Eye (tissue), 1 donor: ENCODE measurements at regions not wholly inside any gene's neighbourhood (a gene's known extent, or its start where the extent isn't known, plus 50 kb on each side); places are given as distances from the start of the nearest gene placed in this dataset.
"Not testable (repeated sequence)": the region's sequence is repeated elsewhere in the genome, so short reads cannot be mapped to it uniquely, and the experiment has no call there.

ENCODE experiments used
- DNase-seq: peaks from one replicate; pipeline ENCODE4 v3.0.0-alpha.2; 2015

- peak; percentile 47 for DNase-seq
Measured at GRCh38 chr5:74499256-74500050, 141.1 kb downstream of the ENC1 start.

- DNase-seq = no peak
Measured at GRCh38 chr5:74497706-74498105, 142.8 kb downstream of the ENC1 start.

GRCh38 chr5:74493411-74493810 is 147.1 kb downstream of the ENC1 start:
- peak; percentile 16 for DNase-seq

DNA sequence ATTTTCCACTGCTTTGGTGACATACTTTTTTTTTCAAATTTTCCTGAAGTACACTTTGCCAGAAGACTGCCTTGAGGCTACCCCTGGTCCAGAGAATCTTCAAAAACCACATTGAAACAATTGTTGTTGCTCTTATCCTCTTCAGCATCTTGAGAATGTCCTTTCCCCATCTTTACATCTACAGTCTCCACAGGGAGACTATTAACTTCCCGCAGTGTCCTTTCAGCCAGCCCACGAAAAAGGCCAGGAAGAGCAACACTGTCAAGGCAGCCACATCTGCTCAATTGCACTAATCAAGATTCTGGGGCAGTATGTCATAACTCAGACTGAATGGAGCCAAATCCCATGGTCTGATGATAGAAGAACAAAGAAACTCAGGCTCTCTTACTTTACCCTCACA is 148.3 kb downstream of the ENC1 start:
- DNase-seq = peak; percentile 14

- peak; percentile 16 for DNase-seq
Measured at GRCh38 chr5:74491586-74491985, 148.9 kb downstream of the ENC1 start.

- DNase-seq = peak; percentile 6
Measured at GRCh38 chr5:74490814-74491213, 149.7 kb downstream of the ENC1 start.

DNA sequence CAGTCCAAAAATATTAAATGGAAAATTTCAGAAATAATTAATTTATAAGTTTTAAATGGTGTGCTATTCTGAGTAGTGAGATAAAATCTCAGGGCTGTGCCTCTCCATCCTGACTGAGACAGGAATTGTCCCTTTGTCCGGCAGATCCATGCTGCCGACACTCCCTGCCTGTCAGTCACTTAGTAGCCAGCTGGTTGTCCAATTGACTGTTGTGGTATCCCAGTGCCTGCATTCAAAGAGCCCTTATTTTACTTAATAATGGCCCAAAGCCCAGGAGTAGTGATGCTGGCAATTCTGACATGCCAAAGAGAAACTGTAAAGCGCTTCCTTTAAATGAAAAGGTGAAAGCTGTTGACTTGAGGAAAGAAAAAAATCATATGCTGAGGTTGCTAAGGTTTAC is 157.5 kb downstream of the ENC1 start:
- peak; percentile 27 for DNase-seq

DNA sequence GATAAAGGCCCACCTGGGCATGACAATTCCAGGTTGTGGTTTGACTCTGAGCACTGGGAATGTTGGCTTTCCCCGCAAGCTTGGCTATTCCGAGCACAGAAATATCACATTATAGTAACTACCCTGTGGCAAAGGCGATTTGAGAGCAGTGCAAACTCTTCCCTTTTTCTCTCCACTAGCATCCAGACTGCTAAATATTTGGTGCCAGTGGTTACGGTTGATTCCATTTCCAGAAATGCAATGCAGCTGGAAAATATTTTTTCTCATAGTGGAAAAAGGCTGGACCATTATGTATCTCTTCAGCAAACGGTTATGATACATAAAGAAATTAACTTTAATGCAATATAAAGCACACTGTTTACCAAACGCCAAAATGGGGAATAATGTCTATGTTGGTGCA is 158.0 kb downstream of the ENC1 start:
- DNase-seq = peak; percentile 6

DNA sequence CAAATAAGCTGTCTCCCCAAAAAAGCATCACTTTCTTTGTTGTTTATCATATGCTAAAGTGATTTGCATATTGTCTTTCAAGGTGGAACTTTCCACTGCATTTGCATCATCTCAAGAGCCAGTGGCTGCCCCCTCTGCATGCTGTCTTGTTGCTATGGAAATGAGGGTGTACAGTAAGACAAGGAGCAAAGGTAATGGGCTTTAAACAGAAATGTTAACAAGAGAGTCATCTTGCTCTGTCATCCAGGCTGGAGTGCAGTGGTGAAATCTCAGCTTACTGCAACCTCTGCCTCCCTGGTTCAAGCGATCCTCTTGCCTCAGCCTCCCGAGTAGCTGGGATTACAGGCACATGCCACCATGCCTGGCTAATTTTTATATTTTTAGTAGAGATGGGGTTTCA is 159.2 kb downstream of the ENC1 start:
- not testable (repeated sequence) for DNase-seq

DNA sequence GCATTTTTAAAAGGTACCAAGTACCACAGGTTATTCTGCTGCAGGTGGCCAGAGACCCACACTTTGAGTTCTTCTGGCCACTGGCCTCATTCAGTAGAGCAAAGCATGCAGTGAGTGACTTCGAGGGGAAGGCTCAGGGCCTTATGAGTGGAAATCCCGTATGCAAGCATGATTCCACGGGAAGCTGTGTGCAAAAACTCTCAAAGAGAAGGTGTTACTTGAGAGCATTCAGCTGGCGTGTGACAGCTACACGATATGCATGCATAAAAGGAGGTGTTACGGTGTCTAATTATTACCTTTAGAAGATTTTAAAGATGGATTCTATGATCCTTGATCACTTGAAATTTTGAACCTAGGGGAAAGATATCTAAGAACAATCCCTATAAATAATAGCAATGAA is 160.3 kb downstream of the ENC1 start:
- no peak for DNase-seq

- DNase-seq = no peak
Measured at GRCh38 chr5:74478328-74478727, 162.2 kb downstream of the ENC1 start.

- DNase-seq = no peak
Measured at GRCh38 chr5:74477761-74478160, 162.8 kb downstream of the ENC1 start.

GRCh38 chr5:74476819-74477453 is 163.6 kb downstream of the ENC1 start:
- DNase-seq = no peak

- DNase-seq = no peak
Measured at GRCh38 chr5:74476046-74476818, 164.3 kb downstream of the ENC1 start.

GRCh38 chr5:74471875-74472274 is 168.7 kb downstream of the ENC1 start:
- no peak for DNase-seq

DNA sequence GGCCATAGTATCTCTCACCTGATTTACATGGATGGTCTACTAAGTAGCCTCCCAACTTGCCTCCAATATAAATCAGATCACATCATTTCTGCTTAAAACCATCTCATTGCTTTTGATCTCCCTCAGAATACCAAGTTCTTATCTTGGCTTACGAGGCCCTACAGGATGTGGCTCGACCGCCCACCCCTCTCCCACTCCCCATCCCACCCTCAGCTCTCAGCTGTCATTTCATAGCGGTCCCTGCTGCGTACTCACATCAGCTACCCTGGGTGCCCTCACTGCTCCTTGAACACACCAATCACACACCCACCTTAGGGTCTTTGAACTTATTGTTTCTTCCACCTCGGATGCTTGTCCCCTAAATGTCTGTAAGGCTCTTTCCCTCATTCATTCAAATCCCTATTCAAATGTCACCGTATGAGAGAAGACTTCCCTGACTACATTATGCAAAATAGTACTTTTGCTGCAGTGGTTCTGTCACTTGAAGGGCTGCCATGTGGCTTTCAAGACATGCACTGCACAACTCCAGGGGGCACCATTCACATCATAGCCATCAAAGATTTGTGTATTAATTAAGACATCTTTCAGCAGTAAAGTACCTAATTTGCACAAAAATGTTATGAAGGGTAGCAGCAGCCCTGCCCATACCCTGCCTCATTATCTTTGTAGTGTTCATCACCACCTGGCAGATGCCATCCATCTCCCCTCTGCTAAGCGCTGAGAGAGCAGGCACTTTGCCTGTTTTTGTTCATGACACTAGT is 171.1 kb downstream of the ENC1 start:
- no peak for DNase-seq

DNA sequence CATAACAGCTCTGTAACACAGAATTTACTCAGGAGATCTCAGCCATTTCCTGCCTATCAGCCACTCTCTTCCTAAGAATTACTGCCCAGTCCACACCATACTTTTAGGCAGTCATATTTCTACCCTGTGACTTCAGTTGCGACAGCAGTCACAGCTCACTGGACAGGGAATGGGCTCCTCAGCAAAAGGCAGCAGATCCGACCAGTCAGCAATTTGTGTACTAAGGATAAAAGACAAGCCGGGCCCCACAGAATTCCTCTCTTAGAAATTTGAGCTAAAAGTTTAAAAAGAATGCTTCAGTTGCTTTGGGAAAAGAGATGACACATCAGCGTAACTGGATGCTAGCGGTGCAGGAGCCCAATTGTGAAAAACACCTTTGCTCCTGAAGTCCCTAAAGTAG is 172.1 kb downstream of the ENC1 start:
- no peak for DNase-seq

DNA sequence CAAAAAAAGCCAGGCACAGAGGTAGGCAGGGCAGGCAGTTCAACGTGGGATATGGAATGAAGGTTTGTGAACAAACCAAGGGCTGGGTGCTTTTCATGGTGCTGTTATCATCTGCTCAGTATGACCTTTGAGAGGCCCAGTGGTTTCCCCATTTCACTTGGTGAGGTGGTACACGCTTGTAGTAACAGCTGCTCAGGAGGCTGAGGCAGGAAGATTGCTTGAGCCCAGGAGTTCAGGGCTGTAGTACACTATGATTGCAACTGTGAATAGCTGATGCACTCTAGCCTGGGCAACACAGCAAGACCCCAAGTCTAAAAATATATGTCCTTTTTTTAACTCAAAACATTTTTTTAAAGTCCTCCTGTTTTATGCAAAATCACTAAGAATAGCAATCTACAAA is 174.8 kb downstream of the ENC1 start:
- DNase-seq = no peak

DNA sequence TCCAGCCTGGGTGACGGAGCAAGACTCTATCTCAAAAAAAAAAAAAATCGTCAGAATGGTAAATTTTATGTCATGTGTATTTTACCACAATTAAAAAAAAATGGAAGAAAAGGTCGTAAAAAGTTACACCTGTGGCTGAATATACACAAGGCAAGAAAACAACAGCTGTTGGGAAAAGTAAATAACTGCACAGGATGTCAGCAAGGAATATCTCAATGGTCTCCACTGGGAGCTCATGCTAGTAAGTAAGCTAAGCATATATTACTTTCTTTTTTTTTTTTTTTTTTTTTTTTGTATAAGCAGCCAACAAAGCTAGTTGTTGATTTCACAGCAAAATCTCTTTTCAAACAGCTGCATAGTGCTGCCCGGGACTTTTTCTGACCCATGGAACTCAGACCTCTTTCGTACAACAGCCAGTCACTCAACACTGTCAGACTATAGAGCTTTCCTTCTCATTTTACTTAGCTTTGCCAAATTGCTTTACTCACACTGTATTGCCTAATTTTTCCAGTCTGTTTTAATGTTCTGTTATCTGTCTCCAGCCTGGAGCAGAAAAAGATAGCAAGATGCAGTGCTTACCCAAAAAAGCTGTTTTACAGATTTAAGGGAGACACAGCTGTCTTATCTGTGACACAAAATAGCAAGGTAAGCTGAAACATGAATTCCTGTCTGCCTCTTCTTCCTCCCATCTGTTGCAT is 175.9 kb downstream of the ENC1 start:
- DNase-seq = no peak

DNA sequence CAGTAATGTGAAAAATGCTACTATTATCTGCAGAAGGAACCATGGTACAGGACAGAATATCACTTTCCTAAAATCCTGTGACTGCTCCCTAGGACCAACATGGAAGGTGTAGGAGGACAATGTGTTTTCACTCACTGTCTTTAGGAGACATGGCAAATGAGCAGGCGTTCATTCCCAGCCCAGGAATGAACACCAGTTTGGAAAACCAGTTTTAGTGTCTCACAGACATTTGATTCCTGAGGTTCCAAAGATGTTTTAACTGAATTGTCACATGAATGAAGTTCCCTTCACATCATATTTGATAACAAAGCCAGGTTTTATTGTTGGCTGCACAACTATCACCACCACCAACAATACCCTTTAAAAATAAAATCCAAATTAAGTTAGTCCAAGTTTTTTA is 178.2 kb downstream of the ENC1 start:
- no peak for DNase-seq

DNA sequence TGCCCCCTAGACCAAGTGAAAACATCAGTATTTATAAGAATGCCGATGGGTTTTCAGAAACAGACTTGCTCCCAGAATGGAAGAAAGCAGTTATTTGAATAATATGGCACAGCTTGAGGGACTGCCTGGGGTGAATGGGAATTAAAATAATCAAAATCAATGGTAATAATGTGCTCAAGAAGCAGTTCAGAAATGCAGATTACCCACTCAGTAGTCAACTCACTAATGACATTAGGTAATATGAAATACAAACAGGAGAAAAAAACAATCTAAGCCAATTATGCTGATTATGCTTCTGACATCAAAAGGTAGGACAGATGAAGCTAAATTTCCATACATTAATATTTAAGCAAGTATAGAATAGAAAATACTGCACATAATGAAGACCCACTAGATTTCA is 179.3 kb downstream of the ENC1 start:
- no peak for DNase-seq

DNA sequence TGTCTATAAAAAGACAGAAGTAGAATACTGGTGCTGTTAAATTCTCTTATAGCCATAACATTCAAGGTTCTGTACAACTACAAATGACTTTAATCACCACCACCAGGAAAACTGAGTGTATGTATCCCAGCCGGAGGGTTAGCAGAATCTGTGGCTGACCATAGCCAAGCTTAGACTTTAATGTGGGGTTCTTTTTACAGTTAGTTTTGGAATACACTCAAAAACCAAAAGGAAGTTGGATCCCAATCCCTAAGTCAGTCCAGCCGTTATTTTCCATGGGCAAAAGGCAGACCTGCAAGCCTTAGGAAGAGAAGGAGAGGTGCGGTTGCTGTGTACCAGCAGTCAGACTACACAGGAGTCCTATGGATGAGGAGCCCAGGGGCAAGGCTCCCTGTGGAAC is 179.8 kb downstream of the ENC1 start:
- no peak for DNase-seq

DNA sequence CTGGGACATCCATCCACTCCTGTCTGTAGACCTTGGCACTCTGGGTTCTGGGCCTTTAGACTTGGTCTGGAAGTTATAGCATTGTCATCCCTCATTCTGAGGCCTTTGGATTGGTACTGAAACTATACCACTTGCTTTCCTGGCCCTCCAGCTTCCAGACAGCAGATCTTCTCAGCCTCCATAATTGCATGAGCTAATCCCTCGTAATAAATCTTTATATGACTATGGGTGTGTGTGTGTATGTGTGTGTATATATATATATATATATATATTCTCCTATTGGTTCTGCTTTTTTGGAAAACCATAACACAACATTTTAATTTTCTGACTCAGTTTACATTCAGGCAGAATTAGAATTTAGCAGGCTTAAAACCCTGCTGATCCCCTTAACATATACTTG is 180.5 kb downstream of the ENC1 start:
- no peak for DNase-seq
